ENCODE measurements at regions not wholly inside any gene's neighbourhood (a gene's known extent, or its start where the extent isn't known, plus 50 kb on each side); places are given as distances from the start of the nearest gene placed in this dataset.

GRCh38 chr4:164462471-164462870, 291.5 kb upstream of the SMIM31 start:
- TF ChIP-seq CTCF (IDR thresholded peaks at IDR 0.05; ENCODE audit: low read depth, low read length) (no peak), EZH2phosphoT487 (IDR thresholded peaks at IDR 0.05; ENCODE audit: low read depth) (no peak)

Measured in OCI-LY3 (cell line).